HAP-1 (cell line): ENCODE measurements at regions not wholly inside any gene's neighbourhood (a gene's known extent, or its start where the extent isn't known, plus 50 kb on each side); places are given as distances from the start of the nearest gene placed in this dataset.

ENCODE experiments used
- DNase-seq, 2 experiments: peaks; one replicate each; pipeline ENCODE4 v3.0.0-alpha.2; 2016 to 2020; ENCODE audit warnings: low spot score in 2 of 2
- H3K27me3 ChIP-seq: fragments of 250-450 bp; sonication (Bioruptor Pico); 2 replicates; pipeline ENCODE4 v1.5.1; 2020; ENCODE audit warnings: low read depth, mild to moderate bottlenecking, moderate library complexity
- H3K36me3 ChIP-seq: fragments of 250-450 bp; sonication (Bioruptor Pico); replicated peaks from 2 replicates; pipeline ENCODE4 v1.5.1; 2020; ENCODE audit warnings: mild to moderate bottlenecking
- H3K4me1 ChIP-seq: fragments of 250-450 bp; sonication (Bioruptor Pico); 2 replicates; pipeline ENCODE4 v1.5.1; 2020; ENCODE audit warnings: mild to moderate bottlenecking
- H3K4me3 ChIP-seq: fragments of 250-450 bp; sonication (Bioruptor Pico); 2 replicates; pipeline ENCODE4 v1.5.1; 2020; ENCODE audit warnings: mild to moderate bottlenecking, moderate library complexity
- H3K9me3 ChIP-seq: fragments of 250-450 bp; sonication (Bioruptor Pico); 2 replicates; pipeline ENCODE4 v1.5.1; 2020; ENCODE audit warnings: mild to moderate bottlenecking, moderate library complexity
- in situ Hi-C: fragments of 300-500 bp; cut with MboI; formaldehyde crosslinking; loops from 3 replicates; pipeline ENCODE4 v1.14.3; 2020; ENCODE audit warnings: low sequenced_read_pairs, inconsistent platforms, mixed read lengths

GRCh38 chr7:142328551-142328950 lies 70.7 kb upstream of the PRSS58 start:
- no peak overlapping the region for H3K4me3 ChIP-seq
- no peaks in the 10 kb centered on the region for H3K36me3 ChIP-seq
- no peaks in the 10 kb centered on the region for H3K4me1 ChIP-seq
- H3K27me3 ChIP-seq, result no peaks in the 10 kb centered on the region; the same call in 1 of the 2 replicates
- in situ Hi-C loops, result no loop called here
- DNase-seq, result no peak
- no peaks in the 10 kb centered on the region for H3K9me3 ChIP-seq

GRCh38 chr7:142327628-142328405 lies 70.0 kb upstream of the PRSS58 start:
- DNase-seq, result peak in 1 of 2 experiments; percentile 15
- no peaks in the 10 kb centered on the region for H3K36me3 ChIP-seq
- in situ Hi-C loops, result no loop called here
- no peaks in the 10 kb centered on the region for H3K9me3 ChIP-seq
- H3K4me1 ChIP-seq, result no peaks in the 10 kb centered on the region
- H3K4me3 ChIP-seq, result no peak overlapping the region
- H3K27me3 ChIP-seq, result no peaks in the 10 kb centered on the region; the same call in 1 of the 2 replicates

GRCh38 chr7:142323706-142324105 lies 65.8 kb upstream of the PRSS58 start:
- Histone ChIP-seq H3K27me3 (no peaks in the 10 kb centered on the region), H3K36me3 (no peaks in the 10 kb centered on the region), H3K4me3 (no peak overlapping the region), H3K9me3 (no peaks in the 10 kb centered on the region), H3K4me1 (no peaks in the 10 kb centered on the region)
- DNase-seq, result peak; percentile 7 to 69
- in situ Hi-C loops, result no loop called here

- Histone ChIP-seq H3K9me3 (no peaks in the 10 kb centered on the region), H3K36me3 (no peaks in the 10 kb centered on the region), H3K4me1 (no peaks in the 10 kb centered on the region), H3K4me3 (no peak overlapping the region), H3K27me3 (no peaks in the 10 kb centered on the region)
- no peak for DNase-seq
- in situ Hi-C loops, result no loop called here
Observed at GRCh38 chr7:142321391-142321790, 63.5 kb upstream of the PRSS58 start.

GRCh38 chr7:142320883-142321282 lies 63.0 kb upstream of the PRSS58 start:
- H3K4me1 ChIP-seq, result no peaks in the 10 kb centered on the region
- no peaks in the 10 kb centered on the region for H3K36me3 ChIP-seq
- H3K27me3 ChIP-seq, result no peaks in the 10 kb centered on the region
- H3K4me3 ChIP-seq, result no peak overlapping the region
- in situ Hi-C loops, result no loop called here
- no peak for DNase-seq
- H3K9me3 ChIP-seq, result no peaks in the 10 kb centered on the region

GRCh38 chr7:142319970-142320369 lies 62.1 kb upstream of the PRSS58 start:
- in situ Hi-C loops, result no loop called here
- DNase-seq, result peak in 1 of 2 experiments; percentile 29

GRCh38 chr7:142314281-142314680 lies 56.4 kb upstream of the PRSS58 start:
- H3K36me3 ChIP-seq, result no peaks in the 10 kb centered on the region
- H3K27me3 ChIP-seq, result peaks cover 3% of the 10 kb centered on the region; the same call in 1 of the 2 replicates
- no peaks in the 10 kb centered on the region for H3K9me3 ChIP-seq
- no peak overlapping the region for H3K4me3 ChIP-seq
- H3K4me1 ChIP-seq, result no peaks in the 10 kb centered on the region
- in situ Hi-C loops, result no loop called here
- no peak for DNase-seq

More at GRCh38 chr7:142319970-142320369, 62.1 kb upstream of the PRSS58 start:
- Histone ChIP-seq H3K27me3 (peaks cover 3% of the 10 kb centered on the region; the same call in 1 of the 2 replicates), H3K9me3 (no peaks in the 10 kb centered on the region), H3K4me1 (no peaks in the 10 kb centered on the region), H3K4me3 (no peak overlapping the region), H3K36me3 (no peaks in the 10 kb centered on the region)

- no peak for DNase-seq
- H3K27me3 ChIP-seq, result peaks cover 3% of the 10 kb centered on the region; the same call in 1 of the 2 replicates
- no peak overlapping the region for H3K4me3 ChIP-seq
- no peaks in the 10 kb centered on the region for H3K36me3 ChIP-seq
- in situ Hi-C loops, result no loop called here
- H3K9me3 ChIP-seq, result no peaks in the 10 kb centered on the region
- H3K4me1 ChIP-seq, result no peaks in the 10 kb centered on the region
Observed at GRCh38 chr7:142313528-142313927, 55.7 kb upstream of the PRSS58 start.

GRCh38 chr7:142311876-142312275 lies 54.0 kb upstream of the PRSS58 start:
- DNase-seq, result no peak
- no peak overlapping the region for H3K4me3 ChIP-seq
- H3K36me3 ChIP-seq, result no peaks in the 10 kb centered on the region
- no peaks in the 10 kb centered on the region for H3K4me1 ChIP-seq
- H3K27me3 ChIP-seq, result peaks cover 3% of the 10 kb centered on the region; the same call in 1 of the 2 replicates
- H3K9me3 ChIP-seq, result no peaks in the 10 kb centered on the region
- in situ Hi-C loops, result no loop called here

- no peaks in the 10 kb centered on the region for H3K9me3 ChIP-seq
- no peaks in the 10 kb centered on the region for H3K4me1 ChIP-seq
- H3K27me3 ChIP-seq, result no peaks in the 10 kb centered on the region
- in situ Hi-C loops, result no loop called here
- no peaks in the 10 kb centered on the region for H3K36me3 ChIP-seq
- DNase-seq, result no peak
- H3K4me3 ChIP-seq, result no peak overlapping the region
Observed at GRCh38 chr7:142308918-142309317, 51.1 kb upstream of the PRSS58 start.

GRCh38 chr7:142308326-142308725 lies 50.5 kb upstream of the PRSS58 start:
- H3K4me3 ChIP-seq, result no peak overlapping the region
- no peak for DNase-seq
- H3K36me3 ChIP-seq, result no peaks in the 10 kb centered on the region
- in situ Hi-C loops, result no loop called here
- no peaks in the 10 kb centered on the region for H3K27me3 ChIP-seq
- no peaks in the 10 kb centered on the region for H3K9me3 ChIP-seq
- H3K4me1 ChIP-seq, result no peaks in the 10 kb centered on the region
